HL-60/S4 treated with phorbol 12-myristate 13-acetate at 8.2 ng/mL for 4 days and 3 days (cell line): ENCODE measurements at regions not wholly inside any gene's neighbourhood (a gene's known extent, or its start where the extent isn't known, plus 50 kb on each side); places are given as distances from the start of the nearest gene placed in this dataset.
"Not testable (repeated sequence)": the region's sequence is repeated elsewhere in the genome, so short reads cannot be mapped to it uniquely, and the experiment has no call there.

ENCODE experiments used
- in situ Hi-C: fragments of 300-500 bp; cut with MboI; formaldehyde crosslinking; loops from 2 replicates; pipeline ENCODE4 v1.15.0; 2022; ENCODE audit warnings: low sequenced_read_pairs

- in situ Hi-C loops = no loop called here
These were observed 349.7 kb downstream of the RWDD3 start for GRCh38 chr1:95583661-95584210.

- in situ Hi-C loops = no loop called here
These were observed 350.3 kb downstream of the RWDD3 start for GRCh38 chr1:95584315-95584714.

- in situ Hi-C loops = no loop called here
These were observed 370.8 kb downstream of the RWDD3 start for GRCh38 chr1:95604771-95605170.

- in situ Hi-C loops = no loop called here
These were observed 380.2 kb downstream of the RWDD3 start for GRCh38 chr1:95614197-95614596.

GRCh38 chr1:95615421-95615820, 381.4 kb downstream of the RWDD3 start:
- in situ Hi-C loops = no loop called here

GRCh38 chr1:95620076-95620475, 386.1 kb downstream of the RWDD3 start:
- in situ Hi-C loops = no loop called here

- in situ Hi-C loops = no loop called here
These were observed 388.6 kb downstream of the RWDD3 start for GRCh38 chr1:95622609-95623008.

GRCh38 chr1:95625224-95625623, 391.2 kb downstream of the RWDD3 start:
- in situ Hi-C loops = no loop called here

GRCh38 chr1:95627244-95627643, 393.2 kb downstream of the RWDD3 start:
- in situ Hi-C loops = no loop called here

GRCh38 chr1:95631695-95632094, 397.7 kb downstream of the RWDD3 start:
- in situ Hi-C loops = no loop called here

GRCh38 chr1:95635811-95636210, 401.8 kb downstream of the RWDD3 start:
- in situ Hi-C loops = no loop called here

- in situ Hi-C loops = no loop called here
These were observed 402.9 kb downstream of the RWDD3 start for GRCh38 chr1:95636897-95637296.

- in situ Hi-C loops = no loop called here
These were observed 406.7 kb downstream of the RWDD3 start for GRCh38 chr1:95640746-95641145.

- in situ Hi-C loops = no loop called here
These were observed 407.4 kb downstream of the RWDD3 start for GRCh38 chr1:95641386-95641785.

- in situ Hi-C loops = no loop called here
These were observed 408.0 kb downstream of the RWDD3 start for GRCh38 chr1:95642035-95642434.

- in situ Hi-C loops = no loop called here
These were observed 409.1 kb downstream of the RWDD3 start for GRCh38 chr1:95643071-95643470.

- in situ Hi-C loops = not testable (repeated sequence)
These were observed 411.1 kb downstream of the RWDD3 start for GRCh38 chr1:95645126-95645525.

- in situ Hi-C loops = no loop called here
These were observed 416.6 kb downstream of the RWDD3 start for GRCh38 chr1:95650631-95651030.

GRCh38 chr1:95652423-95652965, 418.5 kb downstream of the RWDD3 start:
- in situ Hi-C loops = no loop called here

- in situ Hi-C loops = no loop called here
These were observed 419.6 kb downstream of the RWDD3 start for GRCh38 chr1:95653618-95654017.

- in situ Hi-C loops = no loop called here
These were observed 421.5 kb downstream of the RWDD3 start for GRCh38 chr1:95655321-95656020.

- in situ Hi-C loops = no loop called here
These were observed 423.2 kb downstream of the RWDD3 start for GRCh38 chr1:95657248-95657647.

- in situ Hi-C loops = no loop called here
These were observed 425.2 kb downstream of the RWDD3 start for GRCh38 chr1:95659166-95659565.
